SU-DHL-6 (cell line): ENCODE measurements at regions not wholly inside any gene's neighbourhood (a gene's known extent, or its start where the extent isn't known, plus 50 kb on each side); places are given as distances from the start of the nearest gene placed in this dataset.

Source experiments
- EZH2phosphoT487 ChIP-seq: fragments of 200-600 bp; sonication (generic), shearing (Covaris generic); conservative IDR thresholded peaks from 2 replicates; pipeline ENCODE4 v1.6.1; 2018; ENCODE audit warnings: mild to moderate bottlenecking, antibody characterized with exemption, low read length, moderate library complexity, mixed read lengths
- TF ChIP-seq, protein P1 (sequence below): fragments of 200-600 bp; sonication (generic); IDR thresholded peaks from one replicate; pipeline ENCODE4 v1.5.1; 2017; ENCODE audit warnings: antibody characterized with exemption, mild to moderate bottlenecking, low read length, moderate library complexity; ENCODE audit not compliant: insufficient read depth, poor library complexity, severe bottlenecking

DNA sequence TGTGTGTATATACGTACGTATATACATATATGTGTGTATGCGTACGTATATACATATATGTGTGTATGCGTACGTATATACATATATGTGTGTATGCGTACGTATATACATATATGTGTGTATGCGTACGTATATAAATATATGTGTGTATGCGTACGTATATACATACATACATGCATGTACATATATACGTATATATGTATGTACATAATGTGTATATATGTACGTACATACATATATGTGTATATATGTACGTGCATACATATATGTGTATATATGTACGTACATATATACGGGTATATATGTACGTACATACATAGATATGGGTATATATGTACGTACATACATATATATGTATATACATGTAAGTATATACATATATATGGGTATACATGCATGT is 332.1 kb downstream of the CRPPA start:
- TF ChIP-seq, protein P1, sequence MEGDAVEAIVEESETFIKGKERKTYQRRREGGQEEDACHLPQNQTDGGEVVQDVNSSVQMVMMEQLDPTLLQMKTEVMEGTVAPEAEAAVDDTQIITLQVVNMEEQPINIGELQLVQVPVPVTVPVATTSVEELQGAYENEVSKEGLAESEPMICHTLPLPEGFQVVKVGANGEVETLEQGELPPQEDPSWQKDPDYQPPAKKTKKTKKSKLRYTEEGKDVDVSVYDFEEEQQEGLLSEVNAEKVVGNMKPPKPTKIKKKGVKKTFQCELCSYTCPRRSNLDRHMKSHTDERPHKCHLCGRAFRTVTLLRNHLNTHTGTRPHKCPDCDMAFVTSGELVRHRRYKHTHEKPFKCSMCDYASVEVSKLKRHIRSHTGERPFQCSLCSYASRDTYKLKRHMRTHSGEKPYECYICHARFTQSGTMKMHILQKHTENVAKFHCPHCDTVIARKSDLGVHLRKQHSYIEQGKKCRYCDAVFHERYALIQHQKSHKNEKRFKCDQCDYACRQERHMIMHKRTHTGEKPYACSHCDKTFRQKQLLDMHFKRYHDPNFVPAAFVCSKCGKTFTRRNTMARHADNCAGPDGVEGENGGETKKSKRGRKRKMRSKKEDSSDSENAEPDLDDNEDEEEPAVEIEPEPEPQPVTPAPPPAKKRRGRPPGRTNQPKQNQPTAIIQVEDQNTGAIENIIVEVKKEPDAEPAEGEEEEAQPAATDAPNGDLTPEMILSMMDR, result no peak
- no peak for TF ChIP-seq EZH2phosphoT487
